Body of pancreas (tissue), 4 donors: ENCODE measurements at regions not wholly inside any gene's neighbourhood (a gene's known extent, or its start where the extent isn't known, plus 50 kb on each side); places are given as distances from the start of the nearest gene placed in this dataset.

Experiments used
- ATAC-seq: fragments of 150-250 bp; one replicate; pipeline ENCODE4 v1.9.1; 2016
- DNase-seq, 4 donors: peaks; one replicate each; pipeline ENCODE4 v3.0.0-alpha.2; 2019
- H3K27ac ChIP-seq, 4 donors: fragments of 200-600 bp; sonication (generic); 1 replicate in 3 of 4; 2 replicates in 1 of 4; pipeline versions ENCODE4 v1.5.1 to v1.6.1; 2016 to 2019; ENCODE audit warnings: mild to moderate bottlenecking in 1 of 4, mixed read lengths in 1 of 4, moderate library complexity in 1 of 4
- H3K27me3 ChIP-seq, 2 donors: fragments of 200-600 bp; sonication (generic); one replicate each; pipeline ENCODE4 v1.6.0; 2016; ENCODE audit warnings: mild to moderate bottlenecking in 1 of 2
- H3K36me3 ChIP-seq, 2 donors: fragments of 200-600 bp; sonication (generic); replicated peaks in 1 of 2; 2 replicates each; pipeline ENCODE4 v1.5.1; 2016; ENCODE audit warnings: low read depth in 2 of 2; ENCODE audit not compliant: insufficient read depth in 1 of 2
- H3K4me1 ChIP-seq: fragments of 200-600 bp; sonication (generic); one replicate; pipeline ENCODE4 v1.6.0; 2016
- H3K4me3 ChIP-seq, 2 donors: fragments of 200-600 bp; sonication (generic); 1 replicate in 1 of 2; 2 replicates in 1 of 2; pipeline ENCODE4 v1.5.1; 2016 to 2019
- H3K9me3 ChIP-seq, 3 donors: fragments of 200-600 bp; sonication (generic); 1 replicate in 2 of 3; 2 replicates in 1 of 3; pipeline ENCODE4 v1.5.1; 2016
- POLR2A ChIP-seq, 3 donors: fragments of 450-650 bp; IDR thresholded peaks; one replicate each; pipeline ENCODE4 v1.6.1; 2016; ENCODE audit warnings: antibody characterized with exemption in 3 of 3, mild to moderate bottlenecking in 2 of 3
- WGBS, 2 donors: methylation state at CpG; one replicate each; pipeline ENCODE4 v1.1.5; 2017; 5-methylcytosine and 5-hydroxymethylcytosine counted together
- intact Hi-C: fragments of 100-400 bp; cut with DNase I; formaldehyde crosslinking; loops from one replicate; pipeline ENCODE4 v1.15.1; 2023
- TF ChIP-seq, protein P1 (sequence below), 7 experiments: fragments of 450-650 bp in 4 of 7; fragments of 200-600 bp in 3 of 7; sonication (generic) in 3 of 7; IDR thresholded peaks; one replicate each; pipeline ENCODE4 v1.5.1; 2016 to 2019; ENCODE audit warnings: antibody characterized with exemption in 7 of 7

DNA sequence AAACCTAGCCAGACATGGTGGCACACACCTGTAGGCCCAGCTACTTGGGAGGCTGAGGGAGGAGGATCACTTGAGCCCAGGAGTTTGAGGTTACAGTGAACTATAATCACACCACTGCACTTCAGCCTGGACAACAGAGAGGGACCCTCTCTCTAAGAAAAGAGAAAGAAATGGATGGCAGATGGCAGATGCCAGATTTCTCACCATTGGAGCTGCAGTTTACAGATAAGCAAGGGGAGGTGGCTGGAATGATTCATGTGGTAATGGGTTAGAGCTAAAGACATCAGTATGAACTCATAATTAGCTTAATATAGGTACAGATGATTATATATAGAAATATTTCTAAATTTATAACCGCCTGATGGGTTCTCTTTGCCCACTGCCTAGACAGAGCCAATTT lies 80.1 kb upstream of the IPO5 start:
- TF ChIP-seq, protein P1, sequence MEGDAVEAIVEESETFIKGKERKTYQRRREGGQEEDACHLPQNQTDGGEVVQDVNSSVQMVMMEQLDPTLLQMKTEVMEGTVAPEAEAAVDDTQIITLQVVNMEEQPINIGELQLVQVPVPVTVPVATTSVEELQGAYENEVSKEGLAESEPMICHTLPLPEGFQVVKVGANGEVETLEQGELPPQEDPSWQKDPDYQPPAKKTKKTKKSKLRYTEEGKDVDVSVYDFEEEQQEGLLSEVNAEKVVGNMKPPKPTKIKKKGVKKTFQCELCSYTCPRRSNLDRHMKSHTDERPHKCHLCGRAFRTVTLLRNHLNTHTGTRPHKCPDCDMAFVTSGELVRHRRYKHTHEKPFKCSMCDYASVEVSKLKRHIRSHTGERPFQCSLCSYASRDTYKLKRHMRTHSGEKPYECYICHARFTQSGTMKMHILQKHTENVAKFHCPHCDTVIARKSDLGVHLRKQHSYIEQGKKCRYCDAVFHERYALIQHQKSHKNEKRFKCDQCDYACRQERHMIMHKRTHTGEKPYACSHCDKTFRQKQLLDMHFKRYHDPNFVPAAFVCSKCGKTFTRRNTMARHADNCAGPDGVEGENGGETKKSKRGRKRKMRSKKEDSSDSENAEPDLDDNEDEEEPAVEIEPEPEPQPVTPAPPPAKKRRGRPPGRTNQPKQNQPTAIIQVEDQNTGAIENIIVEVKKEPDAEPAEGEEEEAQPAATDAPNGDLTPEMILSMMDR (IDR thresholded peaks at IDR 0.05) = no peak
- no peak for TF ChIP-seq POLR2A (IDR thresholded peaks at IDR 0.05)

DNA sequence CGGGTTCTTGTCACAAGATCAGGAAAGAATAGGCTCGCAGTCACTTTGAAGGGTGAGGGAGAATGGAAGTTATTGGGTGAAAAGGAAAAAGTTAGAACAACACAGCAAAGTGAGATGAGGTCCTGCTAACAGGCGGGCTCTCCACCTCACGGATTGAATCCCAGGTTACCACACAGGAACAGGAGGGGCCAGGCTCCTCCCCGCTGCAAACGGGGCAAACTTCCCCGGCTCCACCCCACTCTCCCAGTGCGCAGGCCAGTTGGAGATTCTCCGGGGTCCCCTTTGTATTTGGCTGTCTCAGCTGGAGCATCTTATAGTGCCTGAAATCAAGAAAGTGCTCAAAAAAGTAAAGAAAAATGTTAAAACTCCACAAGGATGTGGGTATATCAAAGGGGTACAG lies 78.3 kb upstream of the IPO5 start:
- ATAC-seq = no peak
- WGBS, 2 donors = 88 to 89% methylated on average over 9 of the region's 9 CpGs

More for the DNA sequence above, 80.1 kb upstream of the IPO5 start:
- ATAC-seq (no peak), DNase-seq (no peak)
- no peak overlapping the region for H3K27ac ChIP-seq
- H3K4me3 ChIP-seq = no peak overlapping the region
- 91 to 96% methylated on average over 1 of the region's 1 CpG for WGBS, 2 donors
- H3K4me1 ChIP-seq = peaks cover 5% of the 10 kb centered on the region
- intact Hi-C loops = no loop called here
- H3K27me3 ChIP-seq = no peaks in the 10 kb centered on the region
- no peaks in the 10 kb centered on the region for H3K9me3 ChIP-seq
- no peaks in the 10 kb centered on the region for H3K36me3 ChIP-seq

DNA sequence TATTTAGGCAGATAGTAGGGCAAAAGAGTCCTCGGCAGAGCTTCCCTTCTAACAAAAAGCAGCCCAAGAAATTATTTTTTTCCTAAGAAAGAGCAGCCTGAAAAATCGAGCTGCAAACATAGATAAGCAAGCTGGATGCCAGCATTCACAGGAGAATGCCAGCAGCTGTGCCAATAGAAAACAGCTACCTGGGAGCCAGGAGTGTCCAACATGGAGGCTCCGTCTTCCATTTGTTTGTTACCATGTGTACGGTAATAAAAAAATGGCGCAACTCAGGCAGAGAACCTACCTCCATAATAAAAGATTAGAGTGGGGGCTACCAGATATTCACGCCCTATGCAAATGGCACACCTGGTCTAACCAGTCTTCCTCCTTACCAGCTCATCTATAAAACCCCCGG lies 77.6 kb upstream of the IPO5 start:
- Histone ChIP-seq H3K4me1 (peaks cover 5% of the 10 kb centered on the region), H3K4me3 (no peak overlapping the region), H3K36me3 (no peaks in the 10 kb centered on the region), H3K27me3 (no peaks in the 10 kb centered on the region), H3K9me3 (no peaks in the 10 kb centered on the region), H3K27ac (no peak overlapping the region)
- peak; percentile 71 for ATAC-seq
- no peak for TF ChIP-seq POLR2A (IDR thresholded peaks at IDR 0.05)
- TF ChIP-seq, protein P1 (IDR thresholded peaks at IDR 0.05) = no peak
- intact Hi-C loops = no loop called here
- DNase-seq = peak; percentile 45 to 65 (median 56)
- 29 to 42% methylated on average over 7 of the region's 7 CpGs for WGBS, 2 donors

More for the DNA sequence above, 78.3 kb upstream of the IPO5 start:
- no peaks in the 10 kb centered on the region for H3K9me3 ChIP-seq
- no peak overlapping the region for H3K4me3 ChIP-seq
- no peak for DNase-seq
- no peaks in the 10 kb centered on the region for H3K36me3 ChIP-seq
- peaks cover 5% of the 10 kb centered on the region for H3K4me1 ChIP-seq
- no peak for TF ChIP-seq POLR2A (IDR thresholded peaks at IDR 0.05)
- TF ChIP-seq, protein P1 (IDR thresholded peaks at IDR 0.05) = no peak
- no peaks in the 10 kb centered on the region for H3K27me3 ChIP-seq
- H3K27ac ChIP-seq = no peak overlapping the region
- intact Hi-C loops = no loop called here

DNA sequence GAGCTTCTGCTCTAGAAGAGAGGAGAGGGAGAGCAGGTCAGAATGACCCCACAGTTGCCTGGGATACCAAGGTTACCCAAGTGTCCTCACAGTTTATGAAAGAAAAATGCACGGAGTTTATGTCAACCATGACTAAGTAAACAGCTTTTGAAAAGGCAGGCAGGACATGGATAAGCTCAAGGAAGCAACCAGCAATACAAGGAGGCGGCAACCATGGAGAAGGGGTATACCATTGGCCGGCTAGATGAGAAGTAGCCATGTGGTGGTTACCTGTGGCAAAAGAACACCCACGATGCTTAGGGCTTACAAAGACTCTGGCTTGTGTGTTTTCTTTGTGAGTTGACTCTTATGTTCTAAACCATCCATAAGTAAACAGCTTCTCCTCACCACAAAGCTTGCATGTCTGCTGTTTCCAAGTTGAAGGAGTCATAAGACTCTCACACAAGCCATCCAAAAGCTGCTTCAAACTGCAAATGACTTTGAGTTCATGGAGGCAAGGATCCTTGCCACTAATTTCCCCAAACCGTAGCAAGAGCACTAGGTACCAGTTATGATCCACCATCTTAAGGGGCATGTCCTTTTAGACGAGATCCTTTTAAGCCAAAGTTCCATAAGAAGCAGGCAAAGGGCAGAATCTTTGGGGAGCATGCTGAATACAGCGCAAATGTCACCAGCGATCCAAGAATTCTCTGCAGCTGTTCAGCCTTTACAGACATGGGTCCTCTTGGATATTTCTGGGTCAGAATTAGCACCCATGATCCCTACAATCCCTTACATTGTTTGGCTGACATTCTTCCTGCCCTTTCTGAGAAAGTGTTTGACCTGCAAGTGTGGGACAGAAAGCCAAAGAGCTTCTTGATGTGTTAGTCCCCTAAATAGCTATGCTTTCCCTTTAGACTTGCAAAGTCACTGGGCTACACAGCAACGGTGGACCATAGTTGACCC lies 74.8 kb upstream of the IPO5 start:
- DNase-seq (no peak), ATAC-seq (no peak)
- Histone ChIP-seq H3K9me3 (no peaks in the 10 kb centered on the region), H3K4me1 (peaks cover 5% of the 10 kb centered on the region), H3K27me3 (no peaks in the 10 kb centered on the region), H3K4me3 (no peak overlapping the region), H3K36me3 (no peaks in the 10 kb centered on the region), H3K27ac (no peak overlapping the region)
- 70 to 77% methylated on average over 9 of the region's 9 CpGs for WGBS, 2 donors
- TF ChIP-seq POLR2A (IDR thresholded peaks at IDR 0.05) = no peak
- TF ChIP-seq, protein P1 (IDR thresholded peaks at IDR 0.05) = no peak
- intact Hi-C loops = no loop called here
